Sciatic nerve (tissue), 2 donors: ENCODE measurements at regions not wholly inside any gene's neighbourhood (a gene's known extent, or its start where the extent isn't known, plus 50 kb on each side); places are given as distances from the start of the nearest gene placed in this dataset.

Source experiments
- ATAC-seq: fragments of 200-7000 bp; cut with Tn5 transposase; one replicate; pipeline ENCODE4 v1.9.1; 2020; ENCODE audit warnings: mild to moderate bottlenecking, moderate library complexity
- DNase-seq: peaks from one replicate; pipeline ENCODE4 v3.0.0-alpha.2; 2020; ENCODE audit warnings: low spot score
- intact Hi-C: fragments of 100-400 bp; cut with DNase I; formaldehyde crosslinking; loops from one replicate; pipeline ENCODE4 v1.14.2; 2022
- donor health status: DM: no; HTN: no; CAD: no.
- donor health status: DM: no; HTN: no; CAD: no.

GRCh38 chr2:6665093-6666045 lies 200.3 kb downstream of the CMPK2 start:
- no peak for ATAC-seq
- intact Hi-C loops = no loop called here
- DNase-seq = no peak

- DNase-seq (no peak), ATAC-seq (no peak)
- intact Hi-C loops = no loop called here
Observed at GRCh38 chr2:6667326-6667725, 198.4 kb downstream of the CMPK2 start.

- DNase-seq = no peak
- intact Hi-C loops = no loop called here
- ATAC-seq = no peak
Observed at GRCh38 chr2:6671913-6672312, 193.8 kb downstream of the CMPK2 start.

GRCh38 chr2:6674381-6674780 lies 191.3 kb downstream of the CMPK2 start:
- ATAC-seq (no peak), DNase-seq (no peak)
- intact Hi-C loops = no loop called here

- intact Hi-C loops = no loop called here
- DNase-seq = no peak
- no peak for ATAC-seq
Observed at GRCh38 chr2:6675791-6676190, 189.9 kb downstream of the CMPK2 start.

- ATAC-seq (no peak), DNase-seq (no peak)
- intact Hi-C loops = no loop called here
Observed at GRCh38 chr2:6676241-6676640, 189.5 kb downstream of the CMPK2 start.

GRCh38 chr2:6676776-6677175 lies 188.9 kb downstream of the CMPK2 start:
- DNase-seq (no peak), ATAC-seq (no peak)
- intact Hi-C loops = no loop called here

- intact Hi-C loops = no loop called here
- no peak for ATAC-seq
- DNase-seq = no peak
Observed at GRCh38 chr2:6679471-6679870, 186.2 kb downstream of the CMPK2 start.

GRCh38 chr2:6683516-6683915 lies 182.2 kb downstream of the CMPK2 start:
- intact Hi-C loops = no loop called here
- ATAC-seq = no peak
- no peak for DNase-seq

- no peak for DNase-seq
- ATAC-seq = no peak
- intact Hi-C loops = no loop called here
Observed at GRCh38 chr2:6685447-6685846, 180.3 kb downstream of the CMPK2 start.

- intact Hi-C loops = no loop called here
- ATAC-seq = no peak
- DNase-seq = no peak
Observed at GRCh38 chr2:6692056-6692455, 173.7 kb downstream of the CMPK2 start.

- no peak for DNase-seq
- ATAC-seq = no peak
- intact Hi-C loops = no loop called here
Observed at GRCh38 chr2:6692819-6693218, 172.9 kb downstream of the CMPK2 start.

GRCh38 chr2:6694555-6694954 lies 171.2 kb downstream of the CMPK2 start:
- ATAC-seq = peak; percentile 20
- no peak for DNase-seq

GRCh38 chr2:6700335-6700734 lies 165.4 kb downstream of the CMPK2 start:
- ATAC-seq = no peak
- intact Hi-C loops = no loop called here
- no peak for DNase-seq

More at GRCh38 chr2:6694555-6694954, 171.2 kb downstream of the CMPK2 start:
- intact Hi-C loops = no loop called here

- no peak for DNase-seq
Observed at GRCh38 chr2:6704077-6704476, 161.6 kb downstream of the CMPK2 start.

GRCh38 chr2:6721395-6721794 lies 144.3 kb downstream of the CMPK2 start:
- intact Hi-C loops = no loop called here
- DNase-seq (no peak), ATAC-seq (no peak)

More at GRCh38 chr2:6704077-6704476, 161.6 kb downstream of the CMPK2 start:
- intact Hi-C loops = no loop called here
- ATAC-seq = no peak

- no peak for ATAC-seq
- no peak for DNase-seq
Observed at GRCh38 chr2:6722574-6722973, 143.1 kb downstream of the CMPK2 start.

GRCh38 chr2:6723865-6724604 lies 141.7 kb downstream of the CMPK2 start:
- DNase-seq (no peak), ATAC-seq (no peak)
- intact Hi-C loops = no loop called here

More at GRCh38 chr2:6722574-6722973, 143.1 kb downstream of the CMPK2 start:
- intact Hi-C loops = no loop called here

GRCh38 chr2:6724605-6725140 lies 141.0 kb downstream of the CMPK2 start:
- DNase-seq (no peak), ATAC-seq (no peak)
- intact Hi-C loops = no loop called here

- ATAC-seq = no peak
- intact Hi-C loops = no loop called here
- DNase-seq = no peak
Observed at GRCh38 chr2:6728156-6728555, 137.6 kb downstream of the CMPK2 start.
